Activated gamma-delta T cell (primary cell): ENCODE measurements at regions not wholly inside any gene's neighbourhood (a gene's known extent, or its start where the extent isn't known, plus 50 kb on each side); places are given as distances from the start of the nearest gene placed in this dataset.
"Not testable (repeated sequence)": the region's sequence is repeated elsewhere in the genome, so short reads cannot be mapped to it uniquely, and the experiment has no call there.

Experiments
- DNase-seq: peaks from one replicate; lab custom pipeline; 2025; lab: John Stamatoyannopoulos, UW

- no peak for DNase-seq
These were observed 174.9 kb downstream of the ETAA1 start for GRCh38 chr2:67571785-67572718.

GRCh38 chr2:67572721-67573435 lies 175.7 kb downstream of the ETAA1 start:
- DNase-seq: no peak

- no peak for DNase-seq
These were observed 177.1 kb downstream of the ETAA1 start for GRCh38 chr2:67574230-67574629.

GRCh38 chr2:67576226-67576625 lies 179.1 kb downstream of the ETAA1 start:
- no peak for DNase-seq

GRCh38 chr2:67576991-67577390 lies 179.9 kb downstream of the ETAA1 start:
- no peak for DNase-seq

GRCh38 chr2:67579216-67579615 lies 182.1 kb downstream of the ETAA1 start:
- DNase-seq: no peak

GRCh38 chr2:67579806-67580205 lies 182.7 kb downstream of the ETAA1 start:
- no peak for DNase-seq

GRCh38 chr2:67581751-67582150 lies 184.6 kb downstream of the ETAA1 start:
- DNase-seq: no peak

GRCh38 chr2:67583185-67583584 lies 186.1 kb downstream of the ETAA1 start:
- no peak for DNase-seq

- DNase-seq: no peak
These were observed 188.3 kb downstream of the ETAA1 start for GRCh38 chr2:67585400-67585799.

- DNase-seq: not testable (repeated sequence)
These were observed 192.0 kb downstream of the ETAA1 start for GRCh38 chr2:67589121-67589520.

- DNase-seq: not testable (repeated sequence)
These were observed 197.4 kb downstream of the ETAA1 start for GRCh38 chr2:67594522-67594921.

GRCh38 chr2:67596871-67597270 lies 199.7 kb downstream of the ETAA1 start:
- no peak for DNase-seq

- DNase-seq: no peak
These were observed 202.4 kb downstream of the ETAA1 start for GRCh38 chr2:67599561-67599960.

GRCh38 chr2:67600222-67600871 lies 203.2 kb downstream of the ETAA1 start:
- no peak for DNase-seq

GRCh38 chr2:67600946-67601345 lies 203.8 kb downstream of the ETAA1 start:
- no peak for DNase-seq

GRCh38 chr2:67604360-67604759 lies 207.2 kb downstream of the ETAA1 start:
- DNase-seq: no peak

GRCh38 chr2:67612576-67613042 lies 215.5 kb downstream of the ETAA1 start:
- no peak for DNase-seq

- no peak for DNase-seq
These were observed 216.1 kb downstream of the ETAA1 start for GRCh38 chr2:67613227-67613626.

- no peak for DNase-seq
These were observed 217.3 kb downstream of the ETAA1 start for GRCh38 chr2:67614454-67614853.

GRCh38 chr2:67616749-67617148 lies 219.6 kb downstream of the ETAA1 start:
- no peak for DNase-seq

GRCh38 chr2:67619204-67619603 lies 222.1 kb downstream of the ETAA1 start:
- DNase-seq: no peak
